Astrocyte (in vitro differentiated cells and primary cell): ENCODE measurements at regions not wholly inside any gene's neighbourhood (a gene's known extent, or its start where the extent isn't known, plus 50 kb on each side); places are given as distances from the start of the nearest gene placed in this dataset.

Experiments used
- CTCF ChIP-seq: IDR thresholded peaks from 2 replicates; pipeline ENCODE4 v1.5.1; 2011; ENCODE audit warnings: low read depth, mild to moderate bottlenecking, inconsistent platforms, low read length, moderate library complexity; ENCODE audit not compliant: insufficient read depth
- EZH2 ChIP-seq: IDR thresholded peaks from 2 replicates; pipeline ENCODE4 v1.6.1; 2012; ENCODE audit warnings: mild to moderate bottlenecking, low read length, inconsistent platforms; ENCODE audit not compliant: insufficient read depth

- TF ChIP-seq CTCF (no peak), EZH2 (no peak)
Observed at GRCh38 chr2:16282511-16282910, 342.2 kb downstream of the MYCN start.
